ENCODE measurements at regions not wholly inside any gene's neighbourhood (a gene's known extent, or its start where the extent isn't known, plus 50 kb on each side); places are given as distances from the start of the nearest gene placed in this dataset.

DNA sequence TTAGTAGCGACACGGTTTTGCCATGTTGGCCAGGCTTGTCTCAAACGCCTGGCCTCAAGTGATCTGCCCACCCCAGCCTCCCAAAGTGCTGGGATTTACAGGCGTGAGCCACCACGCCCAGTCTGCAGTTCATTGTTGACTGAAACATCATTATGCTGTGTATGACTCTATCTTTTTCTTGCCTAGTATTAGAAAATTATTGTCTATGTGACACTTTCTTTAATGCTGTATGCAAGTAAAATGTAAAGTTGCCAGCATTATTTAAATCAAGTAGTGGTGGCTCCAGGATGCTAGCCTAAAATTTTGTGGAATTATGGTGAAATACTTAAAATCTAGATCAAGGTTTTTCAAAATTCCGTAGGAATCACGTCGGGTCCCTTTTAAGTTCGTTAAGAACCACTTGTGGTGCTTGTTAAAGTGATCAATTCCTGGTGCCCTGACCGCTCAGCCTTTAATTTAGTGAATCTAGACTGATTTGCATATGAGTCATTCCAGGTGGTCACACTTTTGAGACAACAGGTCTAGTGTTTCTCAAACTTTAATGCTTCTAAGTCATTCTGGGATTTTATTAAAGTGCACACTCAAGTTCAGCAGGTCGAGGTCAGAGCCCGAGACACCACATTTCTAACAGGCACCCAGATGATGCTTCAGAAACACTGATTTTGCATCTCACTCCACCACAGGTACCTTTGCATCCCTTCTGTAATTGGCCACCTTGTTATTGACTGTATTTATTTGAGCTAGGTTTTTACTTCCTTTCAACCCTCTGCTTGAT, 132.6 kb upstream of the MTHFD1L start:
- H3F3A ChIP-seq (ENCODE audit: insufficient read depth, low read length, poor library complexity, severe bottlenecking) = no peaks in the 10 kb centered on the region
- H3K27ac ChIP-seq (ENCODE audit: low read length) = no peak overlapping the region
- H3K9ac ChIP-seq (ENCODE audit: low read length) = no peak overlapping the region
- peaks cover 21% of the 10 kb centered on the region for H3K79me2 ChIP-seq (replicated peaks; ENCODE audit: insufficient read depth, low read length)
- H4K20me1 ChIP-seq (ENCODE audit: insufficient read depth) = no peaks in the 10 kb centered on the region
- H3K9me3 ChIP-seq (ENCODE audit: low read length) = peaks cover 2% of the 10 kb centered on the region
- H3K27me3 ChIP-seq (ENCODE audit: insufficient read depth, low read depth, low read length) = no peaks in the 10 kb centered on the region
- no peak overlapping the region for H3K4me2 ChIP-seq (ENCODE audit: low read length)
- H3K36me3 ChIP-seq (ENCODE audit: insufficient read depth, low read length) = peaks cover 10% of the 10 kb centered on the region
- H2AFZ ChIP-seq (ENCODE audit: low read depth, low read length) = no peak overlapping the region
- H3K4me3 ChIP-seq (ENCODE audit: low read length) = no peak overlapping the region
- no peaks in the 10 kb centered on the region for H3K9me2 ChIP-seq (ENCODE audit: insufficient read depth, low read length)
- TF ChIP-seq EP300 (conservative IDR thresholded peaks at IDR 0.05; ENCODE audit: poor library complexity, severe bottlenecking) (no peak), REST (IDR thresholded peaks at IDR 0.05; ENCODE audit: borderline replicate concordance) (no peak), POLR2AphosphoS5 (IDR thresholded peaks at IDR 0.05) (no peak), SMC3 (conservative IDR thresholded peaks at IDR 0.05; ENCODE audit: poor library complexity) (no peak), EZH2 (IDR thresholded peaks at IDR 0.05; ENCODE audit: borderline replicate concordance, insufficient read depth, low read length, poor library complexity, severe bottlenecking) (no peak), TAF1 (IDR thresholded peaks at IDR 0.05; ENCODE audit: low read depth) (no peak), RAD21 (conservative IDR thresholded peaks at IDR 0.05) (no peak), MXI1 (conservative IDR thresholded peaks at IDR 0.05; ENCODE audit: poor library complexity, severe bottlenecking) (no peak), CTCF (IDR thresholded peaks at IDR 0.05; ENCODE audit: poor library complexity, severe bottlenecking) (no peak)

DNA sequence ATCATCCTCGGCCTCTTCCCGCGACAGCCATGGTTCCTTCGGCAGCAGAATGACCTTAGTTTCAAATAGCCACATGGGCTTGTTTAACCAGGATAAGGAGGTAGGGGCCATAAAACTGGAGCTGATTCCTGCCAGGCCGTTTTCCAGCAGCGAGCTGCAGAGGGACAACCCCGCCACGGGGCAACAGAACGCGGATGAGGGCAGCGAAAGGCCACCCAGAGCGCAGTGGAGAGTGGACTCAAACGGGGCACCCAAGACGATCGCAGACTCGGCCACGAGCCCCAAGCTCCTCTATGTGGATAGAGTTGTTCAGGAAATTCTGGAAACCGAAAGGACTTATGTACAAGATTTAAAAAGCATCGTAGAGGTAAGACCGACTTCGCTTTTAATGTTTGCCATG, 131.8 kb upstream of the MTHFD1L start:
- no peaks in the 10 kb centered on the region for H3K9me2 ChIP-seq (ENCODE audit: insufficient read depth, low read length)
- H3K9ac ChIP-seq (ENCODE audit: low read length) = no peak overlapping the region
- H3K36me3 ChIP-seq (ENCODE audit: insufficient read depth, low read length) = peaks cover 10% of the 10 kb centered on the region
- H3K4me3 ChIP-seq (ENCODE audit: low read length) = no peak overlapping the region
- H3K4me2 ChIP-seq (ENCODE audit: low read length) = no peak overlapping the region
- peaks cover 2% of the 10 kb centered on the region for H3K9me3 ChIP-seq (ENCODE audit: low read length)
- no peaks in the 10 kb centered on the region for H3K27me3 ChIP-seq (ENCODE audit: insufficient read depth, low read depth, low read length)
- H3F3A ChIP-seq (ENCODE audit: insufficient read depth, low read length, poor library complexity, severe bottlenecking) = no peaks in the 10 kb centered on the region
- TF ChIP-seq SMC3 (conservative IDR thresholded peaks at IDR 0.05; ENCODE audit: poor library complexity) = no peak
- TF ChIP-seq TAF1 (IDR thresholded peaks at IDR 0.05; ENCODE audit: low read depth) = no peak
- TF ChIP-seq POLR2AphosphoS5 (IDR thresholded peaks at IDR 0.05) = no peak
- no peak for TF ChIP-seq CTCF (IDR thresholded peaks at IDR 0.05; ENCODE audit: poor library complexity, severe bottlenecking)
- TF ChIP-seq REST (IDR thresholded peaks at IDR 0.05; ENCODE audit: borderline replicate concordance) = no peak
- no peak for TF ChIP-seq EZH2 (IDR thresholded peaks at IDR 0.05; ENCODE audit: borderline replicate concordance, insufficient read depth, low read length, poor library complexity, severe bottlenecking)
- TF ChIP-seq MXI1 (conservative IDR thresholded peaks at IDR 0.05; ENCODE audit: poor library complexity, severe bottlenecking) = no peak
- no peak for TF ChIP-seq RAD21 (conservative IDR thresholded peaks at IDR 0.05)
- TF ChIP-seq EP300 (conservative IDR thresholded peaks at IDR 0.05; ENCODE audit: poor library complexity, severe bottlenecking) = no peak
- peaks cover 17% of the 10 kb centered on the region for H3K79me2 ChIP-seq (replicated peaks; ENCODE audit: insufficient read depth, low read length)
- no peaks in the 10 kb centered on the region for H4K20me1 ChIP-seq (ENCODE audit: insufficient read depth)
- H3K27ac ChIP-seq (ENCODE audit: low read length) = no peak overlapping the region
- H2AFZ ChIP-seq (ENCODE audit: low read depth, low read length) = no peak overlapping the region

Measured in neural cell (in vitro differentiated cells).